ENCODE measurements at regions not wholly inside any gene's neighbourhood (a gene's known extent, or its start where the extent isn't known, plus 50 kb on each side); places are given as distances from the start of the nearest gene placed in this dataset.

- no peak for DNase-seq (ENCODE audit: low read depth)
- H3K4me3 ChIP-seq (ENCODE audit: low read depth, low read length): no peak overlapping the region
Measured at GRCh38 chr14:85358136-85358785, 171.7 kb upstream of the FLRT2 start.

DNA sequence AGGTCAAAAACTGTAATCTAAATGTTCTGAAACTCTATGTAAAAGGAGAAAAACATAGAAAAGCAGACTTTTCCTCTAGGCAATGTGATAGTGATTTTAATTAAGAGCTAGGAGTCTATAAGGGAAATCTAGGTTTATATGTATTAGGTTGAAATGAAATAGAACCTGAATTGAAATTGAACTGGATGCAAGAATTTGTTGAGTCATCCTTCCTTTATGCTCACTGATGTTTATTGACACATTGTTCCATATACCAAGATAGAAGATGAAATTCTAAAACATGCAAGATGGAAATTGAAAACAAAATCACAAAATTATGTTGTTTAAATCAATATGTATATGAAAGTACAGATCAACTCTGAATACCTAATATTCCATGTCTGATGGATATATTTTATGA is 170.4 kb upstream of the FLRT2 start:
- no peak for DNase-seq (ENCODE audit: low read depth)
- no peak overlapping the region for H3K4me3 ChIP-seq (ENCODE audit: low read depth, low read length)

DNA sequence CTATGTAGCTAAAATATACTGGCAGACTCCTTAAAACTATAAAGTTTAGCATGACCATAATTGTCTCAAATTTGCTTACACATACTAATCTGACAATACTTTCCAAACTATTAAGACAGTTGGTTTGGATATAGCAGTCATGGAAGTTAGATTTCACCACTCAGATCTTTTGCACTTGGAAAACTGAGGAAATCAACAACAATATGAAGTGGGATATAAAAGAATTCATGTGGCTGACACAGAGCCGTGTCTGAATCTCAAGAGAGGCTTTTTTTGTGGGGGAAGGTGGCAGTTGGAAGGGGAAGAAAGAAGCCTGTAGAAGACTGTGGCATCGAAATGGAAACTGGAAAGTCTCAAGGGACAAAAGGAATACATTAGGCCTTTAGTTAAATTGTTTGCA is 166.6 kb upstream of the FLRT2 start:
- no peak overlapping the region for H3K4me3 ChIP-seq (ENCODE audit: low read depth, low read length)
- no peak for DNase-seq (ENCODE audit: low read depth)

GRCh38 chr14:85366226-85366625 is 163.7 kb upstream of the FLRT2 start:
- no peak for DNase-seq (ENCODE audit: low read depth)
- H3K4me3 ChIP-seq (ENCODE audit: low read depth, low read length): no peak overlapping the region

DNA sequence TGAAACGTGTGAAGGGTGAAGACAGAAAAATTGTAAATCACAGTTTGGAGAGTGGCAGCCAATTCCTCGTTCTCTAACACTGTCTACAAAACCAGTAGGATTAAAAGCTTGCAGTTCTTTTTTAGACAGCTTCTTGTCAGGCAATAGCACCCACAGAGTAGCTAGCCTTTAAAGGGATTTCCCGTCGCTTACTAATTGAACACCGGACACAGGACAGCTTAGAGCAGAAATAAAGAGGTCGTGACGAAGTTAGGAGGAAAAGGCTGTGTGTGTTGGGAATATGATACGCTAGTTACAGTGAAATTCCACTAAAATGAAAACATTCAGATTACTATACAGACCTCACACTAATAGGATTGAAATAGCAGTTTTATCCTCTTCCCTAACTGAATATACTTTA is 149.1 kb upstream of the FLRT2 start:
- peak; percentile 9 for DNase-seq (ENCODE audit: low read depth)
- no peak overlapping the region for H3K4me3 ChIP-seq (ENCODE audit: low read depth, low read length)

GRCh38 chr14:85382341-85382740 is 147.6 kb upstream of the FLRT2 start:
- DNase-seq (ENCODE audit: low read depth): no peak

DNA sequence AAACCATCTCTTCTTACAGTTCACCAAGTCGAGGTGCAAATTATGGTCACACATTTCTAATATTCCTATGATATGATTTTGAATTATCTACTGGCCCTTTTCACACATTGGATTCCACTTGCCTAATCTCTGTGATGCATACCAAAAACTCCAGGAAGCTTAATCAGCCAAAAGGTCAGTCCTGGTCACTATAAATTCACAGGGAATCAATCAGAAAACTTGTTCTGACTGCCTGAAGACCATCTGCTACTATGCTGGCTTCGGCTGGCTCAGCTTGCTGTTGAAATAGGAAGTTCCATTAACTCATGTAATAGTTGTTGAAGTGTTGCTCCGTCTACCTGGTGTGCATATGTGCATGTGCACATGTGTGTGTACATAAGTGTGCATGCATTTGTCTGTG is 142.8 kb upstream of the FLRT2 start:
- DNase-seq (ENCODE audit: low read depth): no peak
- no peak overlapping the region for H3K4me3 ChIP-seq (ENCODE audit: low read depth, low read length)

More at GRCh38 chr14:85382341-85382740, 147.6 kb upstream of the FLRT2 start:
- no peak overlapping the region for H3K4me3 ChIP-seq (ENCODE audit: low read depth, low read length)

- no peak overlapping the region for H3K4me3 ChIP-seq (ENCODE audit: low read depth, low read length)
- DNase-seq (ENCODE audit: low read depth): no peak
Measured at GRCh38 chr14:85390236-85390635, 139.7 kb upstream of the FLRT2 start.

DNA sequence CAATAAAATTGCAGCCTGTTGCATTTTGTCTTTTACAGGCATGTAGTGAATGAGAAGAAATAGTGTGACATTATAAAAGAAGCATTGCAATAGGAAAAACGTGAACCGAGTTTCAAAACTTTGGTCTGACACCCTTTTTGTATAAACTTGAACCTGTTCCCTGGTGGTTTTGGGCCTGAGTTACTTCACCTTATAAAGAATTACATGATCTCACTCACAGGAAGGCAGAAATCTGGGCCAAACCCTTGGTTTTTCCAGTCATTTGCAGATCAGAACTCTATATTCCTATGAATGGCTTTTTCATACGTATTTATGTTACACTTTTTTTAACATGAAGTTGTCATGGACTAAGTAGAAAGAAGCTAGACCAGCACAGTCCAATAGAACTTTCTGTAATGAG is 138.5 kb upstream of the FLRT2 start:
- no peak for DNase-seq (ENCODE audit: low read depth)
- H3K4me3 ChIP-seq (ENCODE audit: low read depth, low read length): no peak overlapping the region

DNA sequence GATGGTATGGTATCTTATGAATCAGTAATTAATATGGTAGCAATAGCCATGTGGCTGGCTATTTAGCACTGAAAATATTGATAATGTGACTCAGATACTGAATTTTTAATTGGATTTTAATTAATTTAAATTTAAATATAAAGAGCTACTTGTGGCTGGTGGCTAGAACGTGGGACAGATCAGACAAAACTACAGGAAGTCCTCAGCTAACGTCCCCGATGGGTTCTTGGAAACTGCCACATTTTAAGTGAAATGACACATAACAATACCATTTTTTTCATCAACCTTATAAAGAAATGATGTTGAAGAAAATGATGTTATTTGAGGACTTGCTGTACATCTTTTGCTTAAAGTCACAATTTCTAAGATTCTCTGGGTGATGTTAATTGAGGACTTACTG is 138.1 kb upstream of the FLRT2 start:
- DNase-seq (ENCODE audit: low read depth): no peak
- no peak overlapping the region for H3K4me3 ChIP-seq (ENCODE audit: low read depth, low read length)

- DNase-seq (ENCODE audit: low read depth): no peak
- H3K4me3 ChIP-seq (ENCODE audit: low read depth, low read length): no peak overlapping the region
Measured at GRCh38 chr14:85399186-85399585, 130.8 kb upstream of the FLRT2 start.

GRCh38 chr14:85400678-85401077 is 129.3 kb upstream of the FLRT2 start:
- H3K4me3 ChIP-seq (ENCODE audit: low read depth, low read length): no peak overlapping the region
- no peak for DNase-seq (ENCODE audit: low read depth)

DNA sequence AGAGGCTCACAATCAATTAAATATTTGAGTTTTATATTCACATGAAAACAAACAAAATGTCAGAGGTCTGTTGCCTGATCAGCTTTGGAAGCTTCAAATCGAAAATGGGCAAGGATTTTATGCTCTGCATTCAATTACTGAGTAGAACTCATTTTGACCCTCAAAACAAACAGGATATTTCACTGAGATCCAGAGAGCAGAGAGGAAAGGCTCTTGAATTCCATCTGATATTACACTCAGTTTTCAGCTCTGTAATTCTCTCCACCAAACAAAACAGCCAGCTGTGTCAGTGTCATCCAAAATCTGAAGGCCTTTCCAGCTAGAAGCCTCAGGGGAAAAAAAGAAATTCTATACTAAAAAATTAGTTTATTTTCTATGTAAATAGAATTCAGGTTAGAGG is 128.6 kb upstream of the FLRT2 start:
- H3K4me3 ChIP-seq (ENCODE audit: low read depth, low read length): no peak overlapping the region
- no peak for DNase-seq (ENCODE audit: low read depth)

GRCh38 chr14:85402569-85403162 is 127.3 kb upstream of the FLRT2 start:
- no peak for DNase-seq (ENCODE audit: low read depth)
- H3K4me3 ChIP-seq (ENCODE audit: low read depth, low read length): no peak overlapping the region

GRCh38 chr14:85409481-85410210 is 120.3 kb upstream of the FLRT2 start:
- H3K4me3 ChIP-seq (ENCODE audit: low read depth, low read length): no peak overlapping the region

GRCh38 chr14:85412756-85413155 is 117.2 kb upstream of the FLRT2 start:
- no peak overlapping the region for H3K4me3 ChIP-seq (ENCODE audit: low read depth, low read length)
- no peak for DNase-seq (ENCODE audit: low read depth)

More at GRCh38 chr14:85409481-85410210, 120.3 kb upstream of the FLRT2 start:
- DNase-seq (ENCODE audit: low read depth): no peak

DNA sequence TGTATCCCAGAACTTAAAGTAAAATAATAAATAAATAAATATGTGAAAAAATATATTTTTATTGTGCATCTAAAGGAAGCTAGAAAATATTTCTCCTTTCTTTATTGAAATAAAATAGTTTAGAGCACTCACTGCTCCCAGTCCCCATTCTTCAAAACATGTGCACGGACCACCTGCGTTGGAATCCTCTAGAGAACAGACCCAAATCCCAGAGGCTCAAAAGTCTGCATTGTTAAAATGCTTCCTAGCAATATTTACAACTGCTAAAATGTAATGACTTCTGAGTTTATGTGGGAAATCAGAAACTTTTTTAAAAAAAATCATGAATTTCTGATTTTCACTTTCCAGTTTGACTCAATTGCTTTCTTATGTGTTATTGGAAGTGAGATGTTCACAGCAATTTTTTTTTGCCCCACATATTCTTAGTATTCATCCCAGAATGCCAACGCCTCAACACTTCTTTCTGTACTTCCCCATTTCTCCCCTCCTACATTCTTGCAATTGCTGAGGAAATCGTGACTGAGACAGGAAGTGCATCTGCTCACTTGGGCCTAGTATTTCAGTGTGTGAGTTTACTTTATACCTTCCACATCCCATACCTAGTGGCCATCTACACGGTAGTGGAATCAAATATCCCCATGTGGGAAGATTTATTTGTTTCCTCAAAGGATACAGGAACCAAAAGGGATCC is 116.0 kb upstream of the FLRT2 start:
- DNase-seq (ENCODE audit: low read depth): no peak
- H3K4me3 ChIP-seq (ENCODE audit: low read depth, low read length): no peak overlapping the region

DNA sequence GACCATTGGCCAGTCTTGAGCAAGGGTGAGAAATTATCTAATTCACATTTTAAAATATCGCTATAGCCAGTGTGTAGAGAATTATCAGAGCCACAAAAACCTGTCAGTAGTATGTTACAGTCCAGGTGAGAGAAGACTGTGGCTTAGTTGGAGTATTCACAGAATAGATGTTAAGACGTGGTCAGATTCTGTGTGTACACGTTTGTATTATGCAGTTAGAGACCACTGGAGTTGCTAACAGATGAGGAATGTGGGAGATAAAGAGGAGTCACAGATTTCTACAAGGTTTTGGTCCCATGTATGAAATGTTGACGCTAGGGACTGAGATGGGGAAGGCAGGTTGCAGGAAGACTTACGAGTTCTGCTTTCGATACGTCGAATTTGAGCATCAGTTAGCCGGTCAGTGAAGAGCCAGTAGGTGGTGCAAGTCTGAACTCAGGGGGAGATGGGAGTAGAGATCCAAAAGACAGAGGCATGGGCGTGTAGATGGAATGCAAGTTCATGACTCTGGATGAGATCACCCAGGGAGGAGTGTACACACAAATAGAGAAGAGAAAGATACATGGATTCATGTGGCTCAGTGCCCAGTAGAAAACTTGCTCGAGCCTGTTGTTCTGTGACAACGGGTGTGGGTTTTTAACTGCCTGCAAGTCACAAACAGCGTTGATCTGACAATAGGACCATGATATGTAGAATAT is 114.8 kb upstream of the FLRT2 start:
- DNase-seq (ENCODE audit: low read depth): peak; percentile 89
- no peak overlapping the region for H3K4me3 ChIP-seq (ENCODE audit: low read depth, low read length)

GRCh38 chr14:85416771-85417170 is 113.2 kb upstream of the FLRT2 start:
- peak; percentile 78 for DNase-seq (ENCODE audit: low read depth)
- H3K4me3 ChIP-seq (ENCODE audit: low read depth, low read length): no peak overlapping the region

- no peak for DNase-seq (ENCODE audit: low read depth)
- H3K4me3 ChIP-seq (ENCODE audit: low read depth, low read length): no peak overlapping the region
Measured at GRCh38 chr14:85417396-85417795, 112.5 kb upstream of the FLRT2 start.

All from skeletal muscle cell (primary cell).